Stimulated activated CD4-positive, alpha-beta T cell treated with anti-CD3 and anti-CD28 coated beads, TNF-alpha, amount 100 ng/mL, for 24 hours (primary cell): ENCODE measurements at regions not wholly inside any gene's neighbourhood (a gene's known extent, or its start where the extent isn't known, plus 50 kb on each side); places are given as distances from the start of the nearest gene placed in this dataset.

ENCODE experiments used
- DNase-seq, 3 experiments: peaks; one replicate each; pipeline ENCODE4 v3.0.0-alpha.2; 2020; ENCODE audit warnings: low read depth in 3 of 3

- DNase-seq = no peak
Observed at GRCh38 chr6:120632975-120633374, 701.3 kb downstream of the TBC1D32 start.

GRCh38 chr6:120627612-120628011 lies 706.7 kb downstream of the TBC1D32 start:
- DNase-seq = no peak

GRCh38 chr6:120622127-120622631 lies 712.1 kb downstream of the TBC1D32 start:
- DNase-seq = no peak

GRCh38 chr6:120620900-120621299 lies 713.4 kb downstream of the TBC1D32 start:
- no peak for DNase-seq

GRCh38 chr6:120615238-120615637 lies 719.0 kb downstream of the TBC1D32 start:
- no peak for DNase-seq

- no peak for DNase-seq
Observed at GRCh38 chr6:120614723-120615122, 719.6 kb downstream of the TBC1D32 start.

- no peak for DNase-seq
Observed at GRCh38 chr6:120608826-120609225, 725.5 kb downstream of the TBC1D32 start.

- no peak for DNase-seq
Observed at GRCh38 chr6:120606743-120607142, 727.5 kb downstream of the TBC1D32 start.

GRCh38 chr6:120604510-120604909 lies 729.8 kb downstream of the TBC1D32 start:
- DNase-seq = no peak

GRCh38 chr6:120590611-120591010 lies 743.7 kb downstream of the TBC1D32 start:
- DNase-seq = no peak

- no peak for DNase-seq
Observed at GRCh38 chr6:120588424-120588823, 745.9 kb downstream of the TBC1D32 start.

GRCh38 chr6:120587381-120587780 lies 746.9 kb downstream of the TBC1D32 start:
- DNase-seq = no peak

GRCh38 chr6:120584111-120584760 lies 750.0 kb downstream of the TBC1D32 start:
- no peak for DNase-seq

GRCh38 chr6:120576061-120576460 lies 758.2 kb downstream of the TBC1D32 start:
- no peak for DNase-seq

- no peak for DNase-seq
Observed at GRCh38 chr6:120569714-120570113, 764.6 kb downstream of the TBC1D32 start.

- no peak for DNase-seq
Observed at GRCh38 chr6:120564779-120565178, 769.5 kb downstream of the TBC1D32 start.

GRCh38 chr6:120558294-120558693 lies 776.0 kb downstream of the TBC1D32 start:
- DNase-seq = no peak

GRCh38 chr6:120557554-120557953 lies 776.7 kb downstream of the TBC1D32 start:
- DNase-seq = no peak

GRCh38 chr6:120556491-120556890 lies 777.8 kb downstream of the TBC1D32 start:
- DNase-seq = no peak

- DNase-seq = no peak
Observed at GRCh38 chr6:120553353-120553752, 780.9 kb downstream of the TBC1D32 start.

GRCh38 chr6:120545353-120545752 lies 788.9 kb downstream of the TBC1D32 start:
- DNase-seq = no peak

GRCh38 chr6:120534954-120535353 lies 799.3 kb downstream of the TBC1D32 start:
- no peak for DNase-seq

- DNase-seq = no peak
Observed at GRCh38 chr6:120526576-120526975, 807.7 kb downstream of the TBC1D32 start.

- no peak for DNase-seq
Observed at GRCh38 chr6:120514544-120514943, 819.7 kb downstream of the TBC1D32 start.
